ENCODE measurements at regions not wholly inside any gene's neighbourhood (a gene's known extent, or its start where the extent isn't known, plus 50 kb on each side); places are given as distances from the start of the nearest gene placed in this dataset.
A peak's percentile ranks its signal among the peaks of the same experiment; 100 is the strongest.

- CTCF ChIA-PET = interaction anchor here (1.2 kb wide), 1 partner anchor 188 kb away, joined by 4 read pairs; no protein-coding TSS in a partner anchor
- no peak overlapping the region for H3K4me3 Mint-ChIP-seq
- DNase-seq (ENCODE audit: low spot score) (no peak), ATAC-seq (peak; percentile 75)
- POLR2A ChIA-PET = interaction anchor here (0.7 kb wide), 1 partner anchor 53 kb away, joined by 4 read pairs; no protein-coding TSS in a partner anchor
- H3K27ac Mint-ChIP-seq = no peak overlapping the region
- TF ChIP-seq ETV6 (CRISPR knock-in tag; IDR thresholded peaks at IDR 0.05) (0 out of 2 replicates have a peak, but pooled peaks have one; percentile 22), MYBL2 (CRISPR knock-in tag; IDR thresholded peaks at IDR 0.05) (no peak), OVOL2 (CRISPR knock-in tag; IDR thresholded peaks at IDR 0.05; ENCODE audit: borderline replicate concordance) (no peak), TCF7 (CRISPR knock-in tag; IDR thresholded peaks at IDR 0.05; ENCODE audit: low read depth) (no peak)
- peaks cover 17% of the 10 kb centered on the region for H3K9me3 Mint-ChIP-seq
- peaks cover 36% of the 10 kb centered on the region for H3K4me1 Mint-ChIP-seq
- peaks cover 13% of the 10 kb centered on the region for H3K36me3 Mint-ChIP-seq
- H3K27me3 Mint-ChIP-seq (ENCODE audit: low read depth) = no peaks in the 10 kb centered on the region; the same call in 1 of the 2 replicates
Observed at GRCh38 chr3:177589911-177590381, 392.7 kb upstream of the TBL1XR1 start.

- TF ChIP-seq CREB1 (CRISPR knock-in tag; IDR thresholded peaks at IDR 0.05) (no peak), NR2C2 (CRISPR knock-in tag; IDR thresholded peaks at IDR 0.05) (no peak), ZNF396 (CRISPR knock-in tag; IDR thresholded peaks at IDR 0.05; ENCODE audit: borderline replicate concordance) (no peak), ZNF671 (CRISPR knock-in tag; IDR thresholded peaks at IDR 0.05) (no peak), ERG (CRISPR knock-in tag; IDR thresholded peaks at IDR 0.05) (no peak), NFE2L1 (CRISPR knock-in tag; IDR thresholded peaks at IDR 0.05) (no peak), ZNF317 (CRISPR knock-in tag; IDR thresholded peaks at IDR 0.05; ENCODE audit: borderline replicate concordance, low read depth) (no peak), JAZF1 (CRISPR knock-in tag; IDR thresholded peaks at IDR 0.05) (no peak), ZNF425 (CRISPR knock-in tag; conservative IDR thresholded peaks at IDR 0.05) (no peak), ZNF232 (CRISPR knock-in tag; IDR thresholded peaks at IDR 0.05) (no peak), CDX4 (CRISPR knock-in tag; IDR thresholded peaks at IDR 0.05; ENCODE audit: borderline replicate concordance) (no peak), USF1 (CRISPR knock-in tag; IDR thresholded peaks at IDR 0.05) (no peak), SMAD4 (CRISPR knock-in tag; IDR thresholded peaks at IDR 0.05) (no peak), USF2 (CRISPR knock-in tag; IDR thresholded peaks at IDR 0.05) (no peak), OVOL2 (CRISPR knock-in tag; IDR thresholded peaks at IDR 0.05; ENCODE audit: borderline replicate concordance) (no peak)
- DNase-seq (ENCODE audit: low spot score) (no peak), ATAC-seq (no peak)
- peaks cover 36% of the 10 kb centered on the region for H3K4me1 Mint-ChIP-seq
- H3K9me3 Mint-ChIP-seq = peaks cover 17% of the 10 kb centered on the region
- no peak overlapping the region for H3K27ac Mint-ChIP-seq
- H3K4me3 Mint-ChIP-seq = no peak overlapping the region
- no peaks in the 10 kb centered on the region; the same call in 1 of the 2 replicates for H3K27me3 Mint-ChIP-seq (ENCODE audit: low read depth)
- ChIA-PET POLR2A (no interaction called here), CTCF (interaction anchor here (1.2 kb wide), 1 partner anchor 187 kb away, joined by 4 read pairs; no protein-coding TSS in a partner anchor)
- H3K36me3 Mint-ChIP-seq = peaks cover 13% of the 10 kb centered on the region
Observed at GRCh38 chr3:177590826-177591225, 393.5 kb upstream of the TBL1XR1 start.
